PC-3 (cell line): ENCODE measurements at regions not wholly inside any gene's neighbourhood (a gene's known extent, or its start where the extent isn't known, plus 50 kb on each side); places are given as distances from the start of the nearest gene placed in this dataset.
"Not testable (repeated sequence)": the region's sequence is repeated elsewhere in the genome, so short reads cannot be mapped to it uniquely, and the experiment has no call there.

ENCODE experiments used
- ATAC-seq: fragments of 200-7000 bp; cut with Tn5 transposase; 2 replicates; pipeline ENCODE4 v1.9.1; 2020; ENCODE audit warnings: mild to moderate bottlenecking, moderate library complexity
- BruUV-seq: library from RNA; stranded (reverse); fragments of 400-500 nt; replicated peaks from 2 replicates; lab custom pipeline; 2021; lab: Mats Ljungman, UMichigan
- CTCF ChIA-PET: fragments of 300-600 bp; sonication (Branson Sonifier 250); formaldehyde crosslinking; loops from one replicate; lab custom pipeline; 2022; ENCODE audit warnings: antibody characterized with exemption; lab: Charles Lee
- POLR2A ChIA-PET: fragments of 300-600 bp; sonication (Branson Sonifier 250); formaldehyde crosslinking; loops from one replicate; lab custom pipeline; 2022; ENCODE audit warnings: antibody characterized with exemption; ENCODE audit not compliant: unreplicated experiment; lab: Charles Lee
- DNase-seq: peaks from one replicate; pipeline ENCODE4 v3.0.0-alpha.2; 2015
- H2AFZ ChIP-seq: fragments of 300-600 bp; sonication (generic); 2 replicates; pipeline ENCODE4 v1.6.0; 2016; ENCODE audit warnings: antibody characterized with exemption, low read length
- H3F3A ChIP-seq: fragments of 300-600 bp; sonication (generic); one replicate; pipeline ENCODE4 v1.6.0; 2017; ENCODE audit warnings: antibody characterized with exemption, low read length, control low read depth, mild to moderate bottlenecking; ENCODE audit not compliant: unreplicated experiment
- H3K27ac ChIP-seq: fragments of 300-600 bp; sonication (generic); 2 replicates; pipeline ENCODE4 v1.5.1; 2016; ENCODE audit warnings: mild to moderate bottlenecking, low read length
- H3K27me3 ChIP-seq: fragments of 300-600 bp; sonication (generic); 2 replicates; pipeline ENCODE4 v1.6.1; 2016; ENCODE audit warnings: low read length, mixed read lengths
- H3K36me3 ChIP-seq: fragments of 300-600 bp; sonication (generic); 2 replicates; pipeline ENCODE4 v1.6.1; 2016; ENCODE audit warnings: low read depth, mixed run types, low read length, mixed read lengths
- H3K4me1 ChIP-seq: fragments of 300-600 bp; sonication (generic); 2 replicates; pipeline ENCODE4 v1.5.1; 2016; ENCODE audit warnings: low read length; ENCODE audit not compliant: insufficient read depth
- H3K4me2 ChIP-seq: fragments of 300-600 bp; sonication (generic); 2 replicates; pipeline ENCODE4 v1.6.0; 2016; ENCODE audit warnings: low read length
- H3K4me3 ChIP-seq: fragments of 300-600 bp; sonication (generic); 2 replicates; pipeline ENCODE4 v1.5.1; 2016; ENCODE audit warnings: mild to moderate bottlenecking, low read length, mixed read lengths
- H3K79me2 ChIP-seq: fragments of 300-600 bp; sonication (generic); 2 replicates; pipeline ENCODE4 v1.6.1; 2017; ENCODE audit warnings: low read length, mixed read lengths
- H3K9ac ChIP-seq: fragments of 300-600 bp; sonication (generic); 2 replicates; pipeline ENCODE4 v1.6.0; 2016; ENCODE audit warnings: mild to moderate bottlenecking, low read length
- H3K9me2 ChIP-seq: fragments of 300-600 bp; sonication (generic); replicated peaks from 2 replicates; pipeline ENCODE4 v1.6.1; 2016; ENCODE audit warnings: mixed run types, low read length, mixed read lengths
- H3K9me3 ChIP-seq: fragments of 300-600 bp; sonication (generic); 2 replicates; pipeline ENCODE4 v1.6.1; 2016; ENCODE audit warnings: low read length, mixed read lengths
- H4K20me1 ChIP-seq: fragments of 300-600 bp; sonication (generic); 2 replicates; pipeline ENCODE4 v1.6.1; 2016; ENCODE audit warnings: low read length, mixed read lengths
- EZH2 ChIP-seq: fragments of 300-600 bp; sonication (generic); IDR thresholded peaks from one replicate; pipeline ENCODE4 v1.6.1; 2017; ENCODE audit warnings: antibody characterized with exemption, mild to moderate bottlenecking, low read length; ENCODE audit not compliant: unreplicated experiment
- EZH2phosphoT487 ChIP-seq: fragments of 300-600 bp; sonication (generic); IDR thresholded peaks from 2 replicates; pipeline ENCODE4 v1.6.1; 2018; ENCODE audit warnings: mild to moderate bottlenecking, antibody characterized with exemption, low read length, borderline replicate concordance
- intact Hi-C: fragments of 100-400 bp; cut with micrococcal nuclease; formaldehyde crosslinking; loops from 2 replicates; pipeline ENCODE4 v1.9.0; 2023
- TF ChIP-seq, protein P1 (sequence below): fragments of 300-600 bp; sonication (generic); conservative IDR thresholded peaks from 2 replicates; pipeline ENCODE4 v1.5.1; 2017; ENCODE audit warnings: antibody characterized with exemption, low read depth, mild to moderate bottlenecking, low read length

DNA sequence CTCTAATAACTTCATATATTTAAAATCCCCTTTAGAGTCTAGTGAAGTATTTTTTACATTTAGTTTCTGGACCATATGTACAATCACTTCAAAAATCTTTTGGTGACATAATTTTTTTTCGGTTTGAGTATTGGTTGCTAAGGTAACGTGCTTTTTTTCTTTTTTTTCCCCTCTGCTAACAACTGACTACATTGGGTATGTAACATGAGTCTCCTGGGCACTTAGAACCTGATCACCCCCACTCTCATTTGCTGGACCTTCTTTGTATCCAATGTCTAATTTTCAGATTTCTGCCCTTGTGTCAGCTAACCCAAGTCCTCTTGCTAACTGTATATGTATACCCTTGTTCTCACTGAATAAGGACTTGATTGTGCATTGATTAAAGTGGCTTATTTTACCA, 592.9 kb upstream of the FLRT2 start:
- no peaks in the 10 kb centered on the region for H3K36me3 ChIP-seq
- H3F3A ChIP-seq: no peaks in the 10 kb centered on the region
- CTCF ChIA-PET: no interaction called here
- no peak overlapping the region for H2AFZ ChIP-seq
- POLR2A ChIA-PET: no interaction called here
- no peaks in the 10 kb centered on the region for H3K27me3 ChIP-seq
- no peak for ATAC-seq
- TF ChIP-seq EZH2 (no peak), EZH2phosphoT487 (no peak)
- TF ChIP-seq, protein P1, sequence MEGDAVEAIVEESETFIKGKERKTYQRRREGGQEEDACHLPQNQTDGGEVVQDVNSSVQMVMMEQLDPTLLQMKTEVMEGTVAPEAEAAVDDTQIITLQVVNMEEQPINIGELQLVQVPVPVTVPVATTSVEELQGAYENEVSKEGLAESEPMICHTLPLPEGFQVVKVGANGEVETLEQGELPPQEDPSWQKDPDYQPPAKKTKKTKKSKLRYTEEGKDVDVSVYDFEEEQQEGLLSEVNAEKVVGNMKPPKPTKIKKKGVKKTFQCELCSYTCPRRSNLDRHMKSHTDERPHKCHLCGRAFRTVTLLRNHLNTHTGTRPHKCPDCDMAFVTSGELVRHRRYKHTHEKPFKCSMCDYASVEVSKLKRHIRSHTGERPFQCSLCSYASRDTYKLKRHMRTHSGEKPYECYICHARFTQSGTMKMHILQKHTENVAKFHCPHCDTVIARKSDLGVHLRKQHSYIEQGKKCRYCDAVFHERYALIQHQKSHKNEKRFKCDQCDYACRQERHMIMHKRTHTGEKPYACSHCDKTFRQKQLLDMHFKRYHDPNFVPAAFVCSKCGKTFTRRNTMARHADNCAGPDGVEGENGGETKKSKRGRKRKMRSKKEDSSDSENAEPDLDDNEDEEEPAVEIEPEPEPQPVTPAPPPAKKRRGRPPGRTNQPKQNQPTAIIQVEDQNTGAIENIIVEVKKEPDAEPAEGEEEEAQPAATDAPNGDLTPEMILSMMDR: no peak
- no peak for DNase-seq
- H3K4me3 ChIP-seq: no peak overlapping the region
- no peak overlapping the region for H3K27ac ChIP-seq
- H3K9me3 ChIP-seq: peaks cover 3% of the 10 kb centered on the region; the same call in 1 of the 2 replicates
- intact Hi-C loops: no loop called here
- no peaks in the 10 kb centered on the region for H4K20me1 ChIP-seq
- H3K79me2 ChIP-seq: no peaks in the 10 kb centered on the region
- no peaks in the 10 kb centered on the region for H3K9me2 ChIP-seq
- no peak overlapping the region for H3K4me2 ChIP-seq
- H3K4me1 ChIP-seq: no peaks in the 10 kb centered on the region
- no peak overlapping the region for H3K9ac ChIP-seq
- BruUV-seq: no TSS peak

DNA sequence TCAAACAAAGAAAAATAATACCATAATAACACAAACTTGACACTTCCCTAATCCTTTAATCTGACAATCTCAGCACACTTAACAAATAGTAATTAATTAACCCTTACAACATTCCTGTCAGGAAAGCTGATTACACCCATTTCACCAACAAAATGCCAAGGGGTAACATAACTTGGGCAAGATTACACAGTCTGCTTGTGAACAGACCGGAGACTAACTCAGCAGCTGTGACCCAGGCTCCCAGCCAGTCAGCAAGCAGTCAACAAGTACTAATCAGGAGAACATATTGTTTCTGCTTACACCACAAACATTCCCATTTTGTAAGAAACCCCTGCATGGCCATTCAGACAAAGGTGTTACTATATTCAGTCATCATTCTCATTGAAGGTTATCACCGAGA, 592.5 kb upstream of the FLRT2 start:
- CTCF ChIA-PET: no interaction called here
- TF ChIP-seq EZH2 (no peak), EZH2phosphoT487 (no peak)

DNA sequence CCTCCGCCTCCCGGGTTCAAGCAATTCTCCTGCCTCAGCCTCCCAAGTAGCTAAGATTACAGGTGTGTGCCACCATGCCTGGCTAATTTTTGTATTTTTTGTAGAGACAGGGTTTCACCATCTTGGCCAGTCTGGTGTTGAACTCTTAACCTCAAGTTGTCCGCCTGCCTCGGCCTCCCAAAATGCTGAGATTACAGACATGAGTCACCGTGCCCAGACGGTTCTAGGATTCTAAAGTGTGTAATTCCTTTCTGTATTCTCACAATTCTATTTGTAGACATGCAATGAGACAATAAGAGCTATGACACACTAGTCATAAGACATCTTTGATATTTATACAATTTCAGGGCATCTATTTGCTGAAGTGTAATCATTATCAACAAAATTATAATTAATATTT, 585.0 kb upstream of the FLRT2 start:
- H4K20me1 ChIP-seq, CTCF ChIA-PET, intact Hi-C loops, DNase-seq, H2AFZ ChIP-seq, H3K9ac ChIP-seq, H3K9me3 ChIP-seq, H3K9me2 ChIP-seq, H3K27ac ChIP-seq, H3K27me3 ChIP-seq, H3K4me1 ChIP-seq, H3K79me2 ChIP-seq, ATAC-seq, H3K4me2 ChIP-seq, POLR2A ChIA-PET, H3F3A ChIP-seq, H3K36me3 ChIP-seq, BruUV-seq, H3K4me3 ChIP-seq: not testable (repeated sequence)

More for the DNA sequence above, 592.5 kb upstream of the FLRT2 start:
- ATAC-seq: no peak
- Histone ChIP-seq H3K27ac (no peak overlapping the region), H3K4me1 (no peaks in the 10 kb centered on the region), H3K27me3 (no peaks in the 10 kb centered on the region), H3K4me2 (no peak overlapping the region), H3K9me3 (no peaks in the 10 kb centered on the region), H4K20me1 (no peaks in the 10 kb centered on the region), H3K79me2 (no peaks in the 10 kb centered on the region), H3F3A (no peaks in the 10 kb centered on the region), H2AFZ (no peak overlapping the region), H3K9me2 (no peaks in the 10 kb centered on the region), H3K9ac (no peak overlapping the region), H3K36me3 (no peaks in the 10 kb centered on the region), H3K4me3 (no peak overlapping the region)
- no peak for DNase-seq
- BruUV-seq: no TSS peak
- POLR2A ChIA-PET: no interaction called here
- intact Hi-C loops: no loop called here
